ENCODE measurements at regions not wholly inside any gene's neighbourhood (a gene's known extent, or its start where the extent isn't known, plus 50 kb on each side); places are given as distances from the start of the nearest gene placed in this dataset.
"Not testable (repeated sequence)": the region's sequence is repeated elsewhere in the genome, so short reads cannot be mapped to it uniquely, and the experiment has no call there.

- no peak overlapping the region for H3K27ac Mint-ChIP-seq (ENCODE audit: unreplicated experiment)
- H3K27me3 Mint-ChIP-seq (ENCODE audit: unreplicated experiment), result no peaks in the 10 kb centered on the region
- TF ChIP-seq, protein P1, sequence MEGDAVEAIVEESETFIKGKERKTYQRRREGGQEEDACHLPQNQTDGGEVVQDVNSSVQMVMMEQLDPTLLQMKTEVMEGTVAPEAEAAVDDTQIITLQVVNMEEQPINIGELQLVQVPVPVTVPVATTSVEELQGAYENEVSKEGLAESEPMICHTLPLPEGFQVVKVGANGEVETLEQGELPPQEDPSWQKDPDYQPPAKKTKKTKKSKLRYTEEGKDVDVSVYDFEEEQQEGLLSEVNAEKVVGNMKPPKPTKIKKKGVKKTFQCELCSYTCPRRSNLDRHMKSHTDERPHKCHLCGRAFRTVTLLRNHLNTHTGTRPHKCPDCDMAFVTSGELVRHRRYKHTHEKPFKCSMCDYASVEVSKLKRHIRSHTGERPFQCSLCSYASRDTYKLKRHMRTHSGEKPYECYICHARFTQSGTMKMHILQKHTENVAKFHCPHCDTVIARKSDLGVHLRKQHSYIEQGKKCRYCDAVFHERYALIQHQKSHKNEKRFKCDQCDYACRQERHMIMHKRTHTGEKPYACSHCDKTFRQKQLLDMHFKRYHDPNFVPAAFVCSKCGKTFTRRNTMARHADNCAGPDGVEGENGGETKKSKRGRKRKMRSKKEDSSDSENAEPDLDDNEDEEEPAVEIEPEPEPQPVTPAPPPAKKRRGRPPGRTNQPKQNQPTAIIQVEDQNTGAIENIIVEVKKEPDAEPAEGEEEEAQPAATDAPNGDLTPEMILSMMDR (IDR thresholded peaks at IDR 0.05), result no peak
Measured at GRCh38 chr13:44783994-44784707, 205.1 kb downstream of the NUFIP1 start.

DNA sequence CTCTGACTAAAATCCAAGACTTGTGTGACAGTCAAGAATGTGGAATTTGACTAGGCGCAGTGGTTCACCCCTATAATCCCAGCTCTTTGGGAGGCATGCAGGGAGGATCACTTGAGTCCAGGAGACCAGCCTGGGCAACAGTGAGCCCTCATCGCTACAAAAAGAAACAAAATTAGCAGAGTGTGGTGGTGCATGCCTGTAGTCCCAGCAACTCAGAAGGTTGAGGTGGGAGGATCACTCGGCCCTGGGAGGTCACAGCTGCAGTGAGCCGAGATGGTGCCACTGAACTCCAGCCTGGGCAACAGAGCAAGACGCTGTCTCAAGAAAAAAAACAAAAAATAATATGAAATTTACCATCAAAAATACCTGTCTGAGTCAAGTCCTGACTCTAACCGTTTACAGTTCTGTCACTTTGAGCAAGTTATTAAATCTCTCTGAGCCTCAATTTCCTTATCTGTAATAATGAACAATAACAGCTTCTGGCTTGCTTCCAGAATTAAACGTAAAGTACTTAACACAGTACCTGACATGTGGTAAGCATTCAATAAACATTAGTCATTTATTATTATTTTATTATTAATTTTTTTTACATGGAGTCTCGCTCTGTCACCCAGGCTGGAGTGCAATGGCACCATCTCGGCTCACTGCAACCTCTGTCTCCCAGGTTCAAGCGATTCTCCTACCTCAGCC, 204.6 kb upstream of the TSC22D1 start:
- Mint-ChIP-seq H3K27ac (ENCODE audit: unreplicated experiment) (no peak overlapping the region), H3K9me3 (ENCODE audit: unreplicated experiment) (no peaks in the 10 kb centered on the region), H3K4me3 (ENCODE audit: unreplicated experiment) (no peak overlapping the region), H3K4me1 (ENCODE audit: unreplicated experiment) (no peaks in the 10 kb centered on the region), H3K36me3 (ENCODE audit: unreplicated experiment) (no peaks in the 10 kb centered on the region), H3K27me3 (ENCODE audit: unreplicated experiment) (no peaks in the 10 kb centered on the region)
- TF ChIP-seq, protein P1 (IDR thresholded peaks at IDR 0.05), result no peak
- DNase-seq (ENCODE audit: extremely low spot score, unreplicated experiment), result no peak

More at GRCh38 chr13:44783994-44784707, 205.1 kb downstream of the NUFIP1 start:
- Mint-ChIP-seq H3K4me1 (ENCODE audit: unreplicated experiment) (peaks cover 6% of the 10 kb centered on the region), H3K36me3 (ENCODE audit: unreplicated experiment) (no peaks in the 10 kb centered on the region), H3K4me3 (ENCODE audit: unreplicated experiment) (no peak overlapping the region), H3K9me3 (ENCODE audit: unreplicated experiment) (no peaks in the 10 kb centered on the region)
- no peak for DNase-seq (ENCODE audit: extremely low spot score, unreplicated experiment)

- H3K4me1 Mint-ChIP-seq (ENCODE audit: unreplicated experiment), result no peaks in the 10 kb centered on the region
- peaks cover 7% of the 10 kb centered on the region for H3K9me3 Mint-ChIP-seq (ENCODE audit: unreplicated experiment)
- H3K27ac Mint-ChIP-seq (ENCODE audit: unreplicated experiment), result no peak overlapping the region
- H3K27me3 Mint-ChIP-seq (ENCODE audit: unreplicated experiment), result no peaks in the 10 kb centered on the region
- no peaks in the 10 kb centered on the region for H3K36me3 Mint-ChIP-seq (ENCODE audit: unreplicated experiment)
- DNase-seq (ENCODE audit: extremely low spot score, unreplicated experiment), result no peak
- TF ChIP-seq, protein P1 (IDR thresholded peaks at IDR 0.05), result no peak
- no peak overlapping the region for H3K4me3 Mint-ChIP-seq (ENCODE audit: unreplicated experiment)
Measured at GRCh38 chr13:44778761-44779484, 202.8 kb upstream of the TSC22D1 start.

DNA sequence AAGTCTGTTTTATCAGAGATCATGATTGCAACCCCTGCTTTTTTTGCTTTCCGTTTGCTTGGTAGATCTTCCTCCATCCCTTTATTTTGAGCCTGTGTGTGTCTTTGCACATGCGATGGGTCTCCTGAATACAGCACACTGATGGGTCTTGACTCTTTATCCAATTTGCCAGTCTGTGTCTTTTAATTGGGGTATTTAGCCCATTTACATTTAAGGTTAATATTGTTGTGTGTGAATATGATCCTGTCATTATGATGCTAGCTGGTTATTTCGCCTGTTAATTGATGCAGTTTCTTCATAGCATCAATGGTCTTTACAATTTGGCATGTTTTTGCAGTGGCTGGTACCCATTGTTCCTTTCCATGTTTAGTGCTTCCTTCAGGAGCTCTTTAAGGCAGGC, 199.2 kb upstream of the TSC22D1 start:
- not testable (repeated sequence) for H3K36me3 Mint-ChIP-seq (ENCODE audit: unreplicated experiment); DNase-seq (ENCODE audit: extremely low spot score, unreplicated experiment); H3K4me3 Mint-ChIP-seq (ENCODE audit: unreplicated experiment); H3K9me3 Mint-ChIP-seq (ENCODE audit: unreplicated experiment); H3K27ac Mint-ChIP-seq (ENCODE audit: unreplicated experiment); H3K4me1 Mint-ChIP-seq (ENCODE audit: unreplicated experiment); H3K27me3 Mint-ChIP-seq (ENCODE audit: unreplicated experiment)

DNA sequence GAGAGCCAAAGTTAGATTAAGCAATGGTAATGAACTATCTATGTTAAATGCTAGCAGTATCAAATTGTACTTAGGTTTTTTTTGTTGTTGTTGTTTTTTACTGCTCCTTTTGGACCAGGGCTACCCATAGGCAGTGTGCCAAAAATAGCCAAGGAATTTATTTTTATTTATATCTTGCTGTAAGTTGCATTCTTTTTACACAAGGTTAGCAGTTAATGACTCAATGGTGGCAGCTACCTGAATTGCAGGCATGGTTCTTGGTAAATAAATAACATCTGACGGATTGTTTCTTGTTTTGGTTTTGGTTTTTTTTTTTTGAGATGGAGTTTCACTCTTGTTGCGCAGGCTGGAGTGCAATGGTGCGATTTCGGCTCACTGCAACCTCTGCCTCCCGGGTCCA, 194.8 kb upstream of the TSC22D1 start:
- no peak for DNase-seq (ENCODE audit: extremely low spot score, unreplicated experiment)
- H3K27me3 Mint-ChIP-seq (ENCODE audit: unreplicated experiment), result no peaks in the 10 kb centered on the region
- peaks cover 7% of the 10 kb centered on the region for H3K9me3 Mint-ChIP-seq (ENCODE audit: unreplicated experiment)
- H3K4me1 Mint-ChIP-seq (ENCODE audit: unreplicated experiment), result no peaks in the 10 kb centered on the region
- H3K4me3 Mint-ChIP-seq (ENCODE audit: unreplicated experiment), result no peak overlapping the region
- no peak overlapping the region for H3K27ac Mint-ChIP-seq (ENCODE audit: unreplicated experiment)
- no peaks in the 10 kb centered on the region for H3K36me3 Mint-ChIP-seq (ENCODE audit: unreplicated experiment)
- TF ChIP-seq, protein P1 (IDR thresholded peaks at IDR 0.05), result no peak

Data from osteocyte (in vitro differentiated cells).